ENCODE measurements at regions not wholly inside any gene's neighbourhood (a gene's known extent, or its start where the extent isn't known, plus 50 kb on each side); places are given as distances from the start of the nearest gene placed in this dataset.

- TF ChIP-seq CTCF (conservative IDR thresholded peaks at IDR 0.05 in 1 of 2, IDR thresholded peaks at IDR 0.05 in 1 of 2; ENCODE audit: extremely low read depth in 1 of 2, insufficient read depth in 1 of 2, low read depth in 1 of 2, low read length in 2 of 2) = no peak
- TF ChIP-seq EZH2 (IDR thresholded peaks at IDR 0.05; ENCODE audit: borderline replicate concordance, low read length) = no peak
These were observed 73.5 kb upstream of the CARMIL1 start for GRCh38 chr6:25205629-25206028.
